HG03060 (cell line): ENCODE measurements at regions not wholly inside any gene's neighbourhood (a gene's known extent, or its start where the extent isn't known, plus 50 kb on each side); places are given as distances from the start of the nearest gene placed in this dataset.
"Not testable (repeated sequence)": the region's sequence is repeated elsewhere in the genome, so short reads cannot be mapped to it uniquely, and the experiment has no call there.

Source experiments
- ATAC-seq: cut with Tn5 transposase; IDR thresholded peaks from one replicate; pipeline ENCODE4 v1.9.1; 2021; ENCODE audit warnings: low read depth, moderate number of reproducible peaks; ENCODE audit not compliant: unreplicated experiment

GRCh38 chr4:95779447-95779846 is 60.4 kb upstream of the PDHA2 start:
- ATAC-seq = no peak

GRCh38 chr4:95778666-95779065 is 61.2 kb upstream of the PDHA2 start:
- no peak for ATAC-seq

GRCh38 chr4:95770605-95771004 is 69.3 kb upstream of the PDHA2 start:
- not testable (repeated sequence) for ATAC-seq

GRCh38 chr4:95764961-95765360 is 74.9 kb upstream of the PDHA2 start:
- no peak for ATAC-seq

- no peak for ATAC-seq
Observed at GRCh38 chr4:95761871-95762270, 78.0 kb upstream of the PDHA2 start.

- ATAC-seq = no peak
Observed at GRCh38 chr4:95761426-95761825, 78.5 kb upstream of the PDHA2 start.

GRCh38 chr4:95760646-95761045 is 79.2 kb upstream of the PDHA2 start:
- not testable (repeated sequence) for ATAC-seq

- no peak for ATAC-seq
Observed at GRCh38 chr4:95758001-95758400, 81.9 kb upstream of the PDHA2 start.

- ATAC-seq = no peak
Observed at GRCh38 chr4:95754667-95755066, 85.2 kb upstream of the PDHA2 start.

- ATAC-seq = no peak
Observed at GRCh38 chr4:95749204-95749603, 90.7 kb upstream of the PDHA2 start.

GRCh38 chr4:95742872-95743271 is 97.0 kb upstream of the PDHA2 start:
- no peak for ATAC-seq

GRCh38 chr4:95742179-95742578 is 97.7 kb upstream of the PDHA2 start:
- no peak for ATAC-seq

GRCh38 chr4:95732061-95732460 is 107.8 kb upstream of the PDHA2 start:
- no peak for ATAC-seq

GRCh38 chr4:95729596-95729995 is 110.3 kb upstream of the PDHA2 start:
- no peak for ATAC-seq

GRCh38 chr4:95728145-95728544 is 111.7 kb upstream of the PDHA2 start:
- no peak for ATAC-seq

GRCh38 chr4:95715830-95716229 is 124.1 kb upstream of the PDHA2 start:
- ATAC-seq = no peak

- ATAC-seq = no peak
Observed at GRCh38 chr4:95714571-95714970, 125.3 kb upstream of the PDHA2 start.

GRCh38 chr4:95705323-95705722 is 134.6 kb upstream of the PDHA2 start:
- no peak for ATAC-seq

GRCh38 chr4:95701500-95702170 is 138.3 kb upstream of the PDHA2 start:
- ATAC-seq = no peak

GRCh38 chr4:95694411-95694810 is 145.5 kb upstream of the PDHA2 start:
- no peak for ATAC-seq

GRCh38 chr4:95693594-95693993 is 144.8 kb upstream of the UNC5C start:
- ATAC-seq = no peak

- no peak for ATAC-seq
Observed at GRCh38 chr4:95676190-95676589, 127.4 kb upstream of the UNC5C start.

- ATAC-seq = no peak
Observed at GRCh38 chr4:95675623-95676022, 126.8 kb upstream of the UNC5C start.
